HG02642 (cell line): ENCODE measurements at regions not wholly inside any gene's neighbourhood (a gene's known extent, or its start where the extent isn't known, plus 50 kb on each side); places are given as distances from the start of the nearest gene placed in this dataset.
"Not testable (repeated sequence)": the region's sequence is repeated elsewhere in the genome, so short reads cannot be mapped to it uniquely, and the experiment has no call there.

Experiments
- ATAC-seq: cut with Tn5 transposase; IDR thresholded peaks from one replicate; pipeline ENCODE4 v1.9.1; 2021; ENCODE audit warnings: mild to moderate bottlenecking; ENCODE audit not compliant: unreplicated experiment, poor library complexity

DNA sequence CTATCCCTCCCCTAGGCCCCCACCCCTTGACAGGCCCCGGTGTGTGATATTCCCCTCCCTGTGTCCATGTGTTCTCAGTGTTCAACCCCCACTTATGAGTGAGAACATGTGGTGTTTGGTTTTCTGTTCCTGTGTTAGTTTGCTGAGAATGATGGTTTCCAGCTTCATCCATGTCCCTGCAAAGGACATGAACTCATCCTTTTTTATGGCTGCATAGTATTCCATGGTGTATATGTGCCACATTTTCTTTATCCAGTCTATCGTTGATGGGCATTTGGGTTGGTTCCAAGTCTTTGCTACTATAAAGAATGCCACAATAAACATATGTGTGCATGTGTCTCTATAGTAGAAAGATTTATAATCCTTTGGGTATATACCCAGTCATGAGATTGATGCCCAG is 55.3 kb upstream of the PDZD8 start:
- ATAC-seq, result not testable (repeated sequence)

DNA sequence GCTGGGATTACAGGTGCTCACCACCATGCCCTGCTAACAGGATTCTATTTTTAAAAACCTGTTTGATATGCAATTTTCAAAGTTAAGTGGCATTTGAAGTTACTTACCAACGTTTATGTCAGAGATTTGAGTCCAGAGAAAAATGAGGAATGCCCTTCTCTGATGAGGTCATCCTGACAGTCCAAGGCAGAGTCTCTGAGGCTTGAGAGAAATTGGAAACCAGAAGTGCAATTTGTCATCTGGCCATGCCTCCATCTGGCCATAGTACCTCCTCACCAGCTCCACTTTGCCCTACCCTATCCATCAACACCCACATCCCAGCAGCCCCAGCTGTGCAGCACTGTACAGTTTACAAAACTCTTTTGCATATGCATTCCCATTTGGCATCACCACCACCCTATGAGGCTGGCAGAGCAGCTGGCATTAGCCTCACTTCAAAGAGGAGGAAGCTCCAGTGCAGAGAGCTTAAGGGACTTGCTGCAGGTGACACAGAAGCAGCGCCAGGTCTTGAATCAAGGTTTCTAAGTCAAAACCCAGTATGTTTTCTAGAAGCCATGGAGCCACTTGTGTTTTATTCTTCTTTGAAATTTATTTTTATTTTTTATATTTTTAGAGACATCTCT is 54.5 kb upstream of the PDZD8 start:
- no peak for ATAC-seq

DNA sequence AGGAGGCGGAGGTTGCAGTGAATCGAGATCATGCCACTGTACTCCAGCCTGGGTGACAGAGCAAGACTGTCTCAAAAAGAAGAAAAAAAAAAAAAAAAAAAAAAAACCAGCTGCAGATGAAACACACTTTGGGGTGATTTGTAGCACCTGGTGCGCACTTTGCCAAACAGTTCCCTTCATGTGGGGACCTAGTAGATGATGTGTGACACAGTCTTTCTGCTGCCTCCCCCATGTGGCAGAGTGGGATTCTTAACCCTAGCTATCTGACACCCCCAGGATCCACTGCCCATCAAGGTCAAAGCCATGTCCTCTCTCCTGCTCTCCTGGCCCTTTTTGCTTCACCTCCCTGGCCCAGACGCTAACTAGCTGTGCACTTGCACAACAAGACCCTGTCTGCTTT is 52.1 kb upstream of the PDZD8 start:
- ATAC-seq, result no peak

DNA sequence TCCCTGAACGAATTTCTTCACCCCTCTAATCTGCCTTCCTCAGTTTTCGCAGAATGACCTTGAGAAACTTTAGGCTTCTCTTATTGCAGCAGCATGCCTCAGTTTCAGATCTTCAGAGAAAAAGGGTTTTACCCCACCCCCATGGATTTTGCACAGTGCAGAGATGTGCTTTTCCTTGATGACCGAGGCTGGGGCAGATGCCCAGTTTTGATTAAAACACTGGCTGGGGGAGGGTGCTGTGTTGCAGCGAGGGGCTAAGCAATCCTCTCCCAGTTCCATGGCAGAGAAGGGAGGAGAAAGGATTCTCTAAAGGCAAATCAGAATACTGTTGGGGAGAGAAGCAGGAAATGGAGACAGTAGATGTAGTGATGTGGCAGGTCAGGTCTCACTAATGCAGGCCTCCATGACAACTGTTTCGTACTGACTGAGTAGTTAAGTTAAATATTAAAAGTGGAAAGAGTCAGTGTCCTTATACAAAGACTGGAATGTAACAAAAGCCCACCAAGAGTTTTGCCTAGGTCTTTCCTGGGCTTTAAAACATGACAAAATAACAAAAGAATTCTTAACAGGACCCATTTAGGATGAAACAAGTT is 50.8 kb upstream of the PDZD8 start:
- peak; percentile 82 for ATAC-seq

DNA sequence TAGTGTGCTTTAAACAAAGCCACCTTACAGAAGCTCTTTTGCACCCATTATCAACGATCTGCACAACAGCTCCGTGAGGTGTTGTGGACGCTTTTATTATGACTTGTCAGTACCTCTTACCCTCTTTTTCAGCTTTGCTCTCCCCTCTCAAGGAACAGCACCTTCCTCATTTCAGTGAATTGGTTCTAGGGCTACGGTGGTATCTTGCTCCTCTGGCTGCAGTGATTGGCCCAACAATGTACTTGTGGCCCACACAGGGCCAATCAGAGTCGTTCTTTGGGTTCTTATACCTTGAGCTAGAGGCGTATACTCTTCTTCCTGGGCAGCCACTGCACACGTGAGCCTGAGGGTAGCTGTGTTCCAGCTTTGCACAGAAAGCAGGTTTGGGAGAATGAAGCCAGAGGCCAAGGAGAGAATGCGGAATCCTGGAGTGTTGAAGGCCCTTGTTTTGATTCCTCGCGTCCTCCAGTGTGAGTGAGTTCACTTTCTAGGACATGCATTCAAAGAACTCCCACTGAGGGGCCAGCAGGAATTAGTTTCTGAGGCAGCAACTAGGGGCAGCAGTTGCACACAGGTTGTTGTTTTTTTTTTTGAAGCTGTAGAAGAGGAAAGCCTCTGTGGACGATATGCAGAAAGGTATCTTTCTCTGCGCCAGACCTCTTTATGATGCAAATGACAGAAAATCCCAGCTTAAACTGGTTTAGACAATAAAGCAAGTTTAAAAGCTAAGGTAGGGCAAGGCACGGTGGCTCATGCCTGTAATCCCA is 49.8 kb upstream of the PDZD8 start:
- no peak for ATAC-seq
